HepG2 (cell line): ENCODE measurements at regions not wholly inside any gene's neighbourhood (a gene's known extent, or its start where the extent isn't known, plus 50 kb on each side); places are given as distances from the start of the nearest gene placed in this dataset.

Source experiments
- CBX1 ChIP-seq: IDR thresholded peaks from one replicate; pipeline ENCODE4 v1.6.1; 2016; ENCODE audit warnings: antibody characterized with exemption, low read depth
- FLYWCH1 ChIP-seq: sonication (generic); formaldehyde crosslinking; IDR thresholded peaks from 2 replicates; pipeline ENCODE4 v1.8.1; 2023; ENCODE audit warnings: mild to moderate bottlenecking, missing genetic modification reagents
- FOXC1 ChIP-seq: sonication (generic); formaldehyde crosslinking; IDR thresholded peaks from 2 replicates; pipeline ENCODE4 v1.8.0; 2022; ENCODE audit warnings: mild to moderate bottlenecking, missing genetic modification reagents, borderline replicate concordance
- GATA4 ChIP-seq: sonication (generic); IDR thresholded peaks from 2 replicates; pipeline ENCODE4 v1.6.1; 2016; ENCODE audit warnings: antibody characterized with exemption, low read depth, borderline replicate concordance
- GLI4 ChIP-seq: sonication (generic); formaldehyde crosslinking; IDR thresholded peaks from 2 replicates; pipeline ENCODE4 v1.5.1; 2020; ENCODE audit warnings: missing genetic modification reagents, mild to moderate bottlenecking, moderate library complexity, borderline replicate concordance
- MTF1 ChIP-seq: sonication (generic); formaldehyde crosslinking; IDR thresholded peaks from 2 replicates; pipeline ENCODE4 v1.5.0; 2020; ENCODE audit warnings: missing genetic modification reagents
- NR2F6 ChIP-seq, 2 experiments: IDR thresholded peaks; 2 replicates each; pipeline ENCODE4 v1.6.1; 2016; ENCODE audit warnings: antibody characterized with exemption in 1 of 2, mild to moderate bottlenecking in 1 of 2
- POGZ ChIP-seq: sonication (generic); formaldehyde crosslinking; IDR thresholded peaks from 2 replicates; pipeline ENCODE4 v1.4.0; 2020; ENCODE audit warnings: mild to moderate bottlenecking, missing genetic modification reagents
- REXO4 ChIP-seq: sonication (generic); formaldehyde crosslinking; IDR thresholded peaks from 2 replicates; pipeline ENCODE4 v1.8.0; 2022; ENCODE audit warnings: missing genetic modification reagents, mild to moderate bottlenecking, borderline replicate concordance
- TCF7 ChIP-seq: sonication (generic); IDR thresholded peaks from 2 replicates; pipeline ENCODE4 v1.6.1; 2016; ENCODE audit warnings: antibody characterized with exemption, low read depth
- ZNF30 ChIP-seq: sonication (generic); formaldehyde crosslinking; IDR thresholded peaks from 2 replicates; pipeline ENCODE4 v1.5.0; 2020; ENCODE audit warnings: mild to moderate bottlenecking, missing genetic modification reagents
- ZNF33B ChIP-seq: sonication (generic); formaldehyde crosslinking; IDR thresholded peaks from 2 replicates; pipeline ENCODE4 v1.5.1; 2020; ENCODE audit warnings: mild to moderate bottlenecking, missing genetic modification reagents
- ZNF446 ChIP-seq: sonication (generic); formaldehyde crosslinking; IDR thresholded peaks from 2 replicates; pipeline ENCODE4 v1.5.0; 2020; ENCODE audit warnings: mild to moderate bottlenecking, missing genetic modification reagents
- ZNF660 ChIP-seq: sonication (generic); formaldehyde crosslinking; IDR thresholded peaks from 2 replicates; pipeline ENCODE4 v1.5.1; 2020; ENCODE audit warnings: mild to moderate bottlenecking, low read depth, missing genetic modification reagents, borderline replicate concordance
- ZNF777 ChIP-seq: sonication (generic); formaldehyde crosslinking; IDR thresholded peaks from 2 replicates; pipeline ENCODE4 v1.4.0; 2020; ENCODE audit warnings: missing genetic modification reagents
- TF ChIP-seq, protein P1 (sequence below): sonication (generic); formaldehyde crosslinking; conservative IDR thresholded peaks from 2 replicates; pipeline ENCODE4 v1.5.0; 2020; ENCODE audit warnings: missing genetic modification reagents
- TF ChIP-seq, protein P2 (sequence below): sonication (generic); formaldehyde crosslinking; IDR thresholded peaks from 2 replicates; pipeline ENCODE4 v1.4.0; 2020; ENCODE audit warnings: missing genetic modification reagents
- TF ChIP-seq, protein P3 (sequence below): sonication (generic); formaldehyde crosslinking; IDR thresholded peaks from 2 replicates; pipeline ENCODE4 v1.5.0; 2020; ENCODE audit warnings: mild to moderate bottlenecking, missing genetic modification reagents, borderline replicate concordance
- TF ChIP-seq, protein P4 (sequence below): IDR thresholded peaks from 2 replicates; pipeline ENCODE4 v1.6.1; 2016

DNA sequence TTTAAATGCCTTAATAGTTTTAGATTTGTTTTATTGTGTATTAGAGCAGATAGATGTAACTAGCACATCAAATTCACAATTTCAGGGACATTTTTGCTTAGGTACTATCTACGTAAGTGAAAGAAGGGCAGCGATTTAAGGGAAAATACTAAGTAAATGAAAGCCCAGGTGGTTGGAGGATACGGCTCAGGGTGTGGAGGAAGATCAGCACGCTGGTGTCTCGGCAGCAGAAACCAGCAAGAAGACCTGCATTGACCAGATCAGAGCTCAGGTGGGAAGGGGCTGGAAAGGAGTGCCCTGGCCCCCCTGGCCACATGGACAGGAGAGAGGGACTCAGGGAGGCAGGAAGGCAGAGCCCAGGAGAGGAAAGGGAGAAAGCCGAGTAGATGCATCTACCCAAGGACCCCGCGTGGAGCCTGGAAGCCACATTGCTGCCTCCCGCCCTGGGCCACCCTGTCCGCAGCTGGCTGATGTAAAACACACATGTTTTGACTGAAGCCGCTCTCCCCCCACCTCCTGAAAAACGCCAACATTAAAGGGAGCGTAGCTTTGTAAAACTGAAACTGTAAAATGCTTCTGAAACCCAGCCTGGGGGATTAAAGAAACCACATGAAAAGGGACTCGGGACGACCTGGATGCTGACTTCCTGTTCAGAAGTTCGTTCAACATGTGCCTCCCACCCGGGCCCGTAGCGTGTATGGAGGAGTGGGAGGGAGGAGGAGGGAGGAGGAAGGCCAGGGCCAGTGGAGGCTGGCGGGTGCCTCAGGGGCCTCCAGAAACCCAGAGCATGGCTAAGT lies 72.6 kb upstream of the TARDBP start (continued):
- TF ChIP-seq GATA4 (no peak), NR2F6 (IDR thresholded peaks at IDR 0.05) (no peak), NR2F6 (CRISPR knock-in tag; IDR thresholded peaks at IDR 0.05) (no peak), POGZ (no peak), CBX1 (no peak), FLYWCH1 (no peak), REXO4 (CRISPR knock-in tag) (no peak), MTF1 (CRISPR knock-in tag) (no peak), TCF7 (peak; percentile 36; the same call in 1 of the 2 replicates), FOXC1 (CRISPR knock-in tag) (0 out of 2 replicates have a peak, but pooled peaks have one; percentile 18), ZNF777 (CRISPR knock-in tag) (no peak), ZNF30 (no peak), GLI4 (CRISPR knock-in tag) (no peak), ZNF33B (CRISPR knock-in tag) (no peak), ZNF446 (CRISPR knock-in tag) (no peak), ZNF660 (CRISPR knock-in tag) (no peak)
- TF ChIP-seq, protein P1, sequence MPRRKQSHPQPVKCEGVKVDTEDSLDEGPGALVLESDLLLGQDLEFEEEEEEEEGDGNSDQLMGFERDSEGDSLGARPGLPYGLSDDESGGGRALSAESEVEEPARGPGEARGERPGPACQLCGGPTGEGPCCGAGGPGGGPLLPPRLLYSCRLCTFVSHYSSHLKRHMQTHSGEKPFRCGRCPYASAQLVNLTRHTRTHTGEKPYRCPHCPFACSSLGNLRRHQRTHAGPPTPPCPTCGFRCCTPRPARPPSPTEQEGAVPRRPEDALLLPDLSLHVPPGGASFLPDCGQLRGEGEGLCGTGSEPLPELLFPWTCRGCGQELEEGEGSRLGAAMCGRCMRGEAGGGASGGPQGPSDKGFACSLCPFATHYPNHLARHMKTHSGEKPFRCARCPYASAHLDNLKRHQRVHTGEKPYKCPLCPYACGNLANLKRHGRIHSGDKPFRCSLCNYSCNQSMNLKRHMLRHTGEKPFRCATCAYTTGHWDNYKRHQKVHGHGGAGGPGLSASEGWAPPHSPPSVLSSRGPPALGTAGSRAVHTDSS: no peak
- TF ChIP-seq, protein P2, sequence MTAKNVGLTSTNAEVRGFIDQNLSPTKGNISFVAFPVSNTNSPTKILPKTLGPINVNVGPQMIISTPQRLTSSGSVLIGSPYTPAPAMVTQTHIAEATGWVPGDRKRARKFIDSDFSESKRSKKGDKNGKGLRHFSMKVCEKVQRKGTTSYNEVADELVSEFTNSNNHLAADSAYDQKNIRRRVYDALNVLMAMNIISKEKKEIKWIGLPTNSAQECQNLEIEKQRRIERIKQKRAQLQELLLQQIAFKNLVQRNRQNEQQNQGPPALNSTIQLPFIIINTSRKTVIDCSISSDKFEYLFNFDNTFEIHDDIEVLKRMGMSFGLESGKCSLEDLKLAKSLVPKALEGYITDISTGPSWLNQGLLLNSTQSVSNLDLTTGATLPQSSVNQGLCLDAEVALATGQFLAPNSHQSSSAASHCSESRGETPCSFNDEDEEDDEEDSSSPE: no peak
- TF ChIP-seq, protein P3, sequence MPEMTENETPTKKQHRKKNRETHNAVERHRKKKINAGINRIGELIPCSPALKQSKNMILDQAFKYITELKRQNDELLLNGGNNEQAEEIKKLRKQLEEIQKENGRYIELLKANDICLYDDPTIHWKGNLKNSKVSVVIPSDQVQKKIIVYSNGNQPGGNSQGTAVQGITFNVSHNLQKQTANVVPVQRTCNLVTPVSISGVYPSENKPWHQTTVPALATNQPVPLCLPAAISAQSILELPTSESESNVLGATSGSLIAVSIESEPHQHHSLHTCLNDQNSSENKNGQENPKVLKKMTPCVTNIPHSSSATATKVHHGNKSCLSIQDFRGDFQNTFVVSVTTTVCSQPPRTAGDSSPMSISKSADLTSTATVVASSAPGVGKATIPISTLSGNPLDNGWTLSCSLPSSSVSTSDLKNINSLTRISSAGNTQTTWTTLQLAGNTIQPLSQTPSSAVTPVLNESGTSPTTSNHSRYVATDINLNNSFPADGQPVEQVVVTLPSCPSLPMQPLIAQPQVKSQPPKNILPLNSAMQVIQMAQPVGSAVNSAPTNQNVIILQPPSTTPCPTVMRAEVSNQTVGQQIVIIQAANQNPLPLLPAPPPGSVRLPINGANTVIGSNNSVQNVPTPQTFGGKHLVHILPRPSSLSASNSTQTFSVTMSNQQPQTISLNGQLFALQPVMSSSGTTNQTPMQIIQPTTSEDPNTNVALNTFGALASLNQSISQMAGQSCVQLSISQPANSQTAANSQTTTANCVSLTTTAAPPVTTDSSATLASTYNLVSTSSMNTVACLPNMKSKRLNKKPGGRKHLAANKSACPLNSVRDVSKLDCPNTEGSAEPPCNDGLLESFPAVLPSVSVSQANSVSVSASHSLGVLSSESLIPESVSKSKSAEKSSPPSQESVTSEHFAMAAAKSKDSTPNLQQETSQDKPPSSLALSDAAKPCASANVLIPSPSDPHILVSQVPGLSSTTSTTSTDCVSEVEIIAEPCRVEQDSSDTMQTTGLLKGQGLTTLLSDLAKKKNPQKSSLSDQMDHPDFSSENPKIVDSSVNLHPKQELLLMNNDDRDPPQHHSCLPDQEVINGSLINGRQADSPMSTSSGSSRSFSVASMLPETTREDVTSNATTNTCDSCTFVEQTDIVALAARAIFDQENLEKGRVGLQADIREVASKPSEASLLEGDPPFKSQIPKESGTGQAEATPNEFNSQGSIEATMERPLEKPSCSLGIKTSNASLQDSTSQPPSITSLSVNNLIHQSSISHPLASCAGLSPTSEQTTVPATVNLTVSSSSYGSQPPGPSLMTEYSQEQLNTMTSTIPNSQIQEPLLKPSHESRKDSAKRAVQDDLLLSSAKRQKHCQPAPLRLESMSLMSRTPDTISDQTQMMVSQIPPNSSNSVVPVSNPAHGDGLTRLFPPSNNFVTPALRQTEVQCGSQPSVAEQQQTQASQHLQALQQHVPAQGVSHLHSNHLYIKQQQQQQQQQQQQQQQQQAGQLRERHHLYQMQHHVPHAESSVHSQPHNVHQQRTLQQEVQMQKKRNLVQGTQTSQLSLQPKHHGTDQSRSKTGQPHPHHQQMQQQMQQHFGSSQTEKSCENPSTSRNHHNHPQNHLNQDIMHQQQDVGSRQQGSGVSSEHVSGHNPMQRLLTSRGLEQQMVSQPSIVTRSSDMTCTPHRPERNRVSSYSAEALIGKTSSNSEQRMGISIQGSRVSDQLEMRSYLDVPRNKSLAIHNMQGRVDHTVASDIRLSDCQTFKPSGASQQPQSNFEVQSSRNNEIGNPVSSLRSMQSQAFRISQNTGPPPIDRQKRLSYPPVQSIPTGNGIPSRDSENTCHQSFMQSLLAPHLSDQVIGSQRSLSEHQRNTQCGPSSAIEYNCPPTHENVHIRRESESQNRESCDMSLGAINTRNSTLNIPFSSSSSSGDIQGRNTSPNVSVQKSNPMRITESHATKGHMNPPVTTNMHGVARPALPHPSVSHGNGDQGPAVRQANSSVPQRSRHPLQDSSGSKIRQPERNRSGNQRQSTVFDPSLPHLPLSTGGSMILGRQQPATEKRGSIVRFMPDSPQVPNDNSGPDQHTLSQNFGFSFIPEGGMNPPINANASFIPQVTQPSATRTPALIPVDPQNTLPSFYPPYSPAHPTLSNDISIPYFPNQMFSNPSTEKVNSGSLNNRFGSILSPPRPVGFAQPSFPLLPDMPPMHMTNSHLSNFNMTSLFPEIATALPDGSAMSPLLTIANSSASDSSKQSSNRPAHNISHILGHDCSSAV: no peak
- TF ChIP-seq, protein P4, sequence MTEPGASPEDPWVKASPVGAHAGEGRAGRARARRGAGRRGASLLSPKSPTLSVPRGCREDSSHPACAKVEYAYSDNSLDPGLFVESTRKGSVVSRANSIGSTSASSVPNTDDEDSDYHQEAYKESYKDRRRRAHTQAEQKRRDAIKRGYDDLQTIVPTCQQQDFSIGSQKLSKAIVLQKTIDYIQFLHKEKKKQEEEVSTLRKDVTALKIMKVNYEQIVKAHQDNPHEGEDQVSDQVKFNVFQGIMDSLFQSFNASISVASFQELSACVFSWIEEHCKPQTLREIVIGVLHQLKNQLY: no peak
